Right cardiac atrium (tissue), 5 donors: ENCODE measurements at regions not wholly inside any gene's neighbourhood (a gene's known extent, or its start where the extent isn't known, plus 50 kb on each side); places are given as distances from the start of the nearest gene placed in this dataset.

Experiments used
- ATAC-seq, 2 donors: fragments of 200-7000 bp; cut with Tn5 transposase; one replicate each; pipeline versions ENCODE4 v1.8.0 to v1.9.1; 2020; ENCODE audit warnings: moderate library complexity in 2 of 2, mild to moderate bottlenecking in 1 of 2
- DNase-seq, 3 donors: peaks; one replicate each; pipeline ENCODE4 v3.0.0-alpha.2; 2020
- H3K27ac ChIP-seq: one replicate; pipeline ENCODE4 v1.5.1; 2013; ENCODE audit warnings: mild to moderate bottlenecking, low read length, control low read depth, moderate library complexity
- H3K27me3 ChIP-seq: one replicate; pipeline ENCODE4 v1.6.1; 2013; ENCODE audit not compliant: control insufficient read depth, insufficient read depth
- H3K4me1 ChIP-seq: one replicate; pipeline ENCODE4 v1.6.1; 2013; ENCODE audit warnings: low read length; ENCODE audit not compliant: control insufficient read depth, insufficient read depth
- H3K4me3 ChIP-seq: one replicate; pipeline ENCODE4 v1.5.1; 2013; ENCODE audit warnings: low read length, control low read depth
- H3K9me3 ChIP-seq: one replicate; pipeline ENCODE4 v1.6.1; 2013; ENCODE audit warnings: low read length; ENCODE audit not compliant: control insufficient read depth
- WGBS: extraction: QIAGEN DNeasy Blood & Tissue Kit; methylation state at CpG from one replicate; pipeline ENCODE4 v1.1.7; 2013; 5-methylcytosine and 5-hydroxymethylcytosine counted together
- intact Hi-C, 4 donors: fragments of 100-400 bp; cut with DNase I; formaldehyde crosslinking; loops; one replicate each; pipeline versions ENCODE4 v1.11.0 to v1.14.0; 2022 to 2023
- microRNA-seq, 2 donors: library from miRNA; unstranded; fragments of <30 nt; microRNA quantifications; one replicate each; pipeline ENCODE4 v1.2.0, GENCODE V29; 2020 to 2021
- donor health status: healthy with polysubstance abuse.
- donor health status: DM: no; HTN: yes; CAD: no.
- donor health status: DM: no; HTN: no; CAD: no.
- donor health status: DM: no; HTN: yes; CAD: no; lungs with severe emphysema.
- donor health status: DM: yes; HTN: yes; CAD: no.

- peaks cover 7% of the 10 kb centered on the region for H3K4me1 ChIP-seq
- no peaks in the 10 kb centered on the region for H3K9me3 ChIP-seq
- intact Hi-C loops = no loop called here
- DNase-seq (no peak), ATAC-seq (no peak)
- WGBS = 36% methylated on average over 6 of the region's 6 CpGs
- H3K4me3 ChIP-seq = no peak overlapping the region
- H3K27me3 ChIP-seq = no peaks in the 10 kb centered on the region
- H3K27ac ChIP-seq = no peak overlapping the region
Measured at GRCh38 chr11:130819625-130820024, 96.7 kb downstream of the SNX19 start.

Small RNAs in the stretch of these regions (microRNA-seq; reads per million reads assigned to microRNA genes)
- 0 reads per million in 2 donors for gene MIR8052
